Posterior vena cava (tissue), 2 donors: ENCODE measurements at regions not wholly inside any gene's neighbourhood (a gene's known extent, or its start where the extent isn't known, plus 50 kb on each side); places are given as distances from the start of the nearest gene placed in this dataset.

Source experiments
- DNase-seq: peaks from one replicate; pipeline ENCODE4 v3.0.0-alpha.2; 2020; ENCODE audit warnings: low spot score
- intact Hi-C, 2 donors: fragments of 100-400 bp; cut with DNase I; formaldehyde crosslinking; loops; one replicate each; pipeline versions ENCODE4 v1.14.1 to v1.14.2; 2022 to 2023
- donor health status: DM: yes; HTN: yes; CAD: no.
- donor health status: DM: yes; HTN: yes; CAD: no.

- intact Hi-C loops = no loop called here
- no peak for DNase-seq
Observed at GRCh38 chr10:4698075-4698474, 127.9 kb upstream of the AKR1E2 start.

GRCh38 chr10:4696186-4696585, 129.8 kb upstream of the AKR1E2 start:
- DNase-seq = no peak
- intact Hi-C loops = no loop called here

- DNase-seq = no peak
- intact Hi-C loops = no loop called here
Observed at GRCh38 chr10:4693967-4694366, 132.0 kb upstream of the AKR1E2 start.

- intact Hi-C loops = no loop called here
- no peak for DNase-seq
Observed at GRCh38 chr10:4692206-4692605, 133.8 kb upstream of the AKR1E2 start.

- DNase-seq = no peak
- intact Hi-C loops = no loop called here
Observed at GRCh38 chr10:4691776-4692175, 134.2 kb upstream of the AKR1E2 start.

GRCh38 chr10:4691301-4691700, 134.7 kb upstream of the AKR1E2 start:
- intact Hi-C loops = no loop called here
- no peak for DNase-seq

GRCh38 chr10:4688601-4689000, 137.4 kb upstream of the AKR1E2 start:
- DNase-seq = no peak
- intact Hi-C loops = no loop called here

GRCh38 chr10:4688168-4688567, 137.8 kb upstream of the AKR1E2 start:
- DNase-seq = no peak
- intact Hi-C loops = no loop called here

- intact Hi-C loops = no loop called here
- DNase-seq = no peak
Observed at GRCh38 chr10:4687397-4687796, 138.6 kb upstream of the AKR1E2 start.

GRCh38 chr10:4686644-4686996, 139.4 kb upstream of the AKR1E2 start:
- intact Hi-C loops = no loop called here
- DNase-seq = no peak

- intact Hi-C loops = no loop called here
- no peak for DNase-seq
Observed at GRCh38 chr10:4685904-4686643, 139.9 kb upstream of the AKR1E2 start.

- intact Hi-C loops = no loop called here
- DNase-seq = no peak
Observed at GRCh38 chr10:4685491-4685890, 140.5 kb upstream of the AKR1E2 start.

- DNase-seq = no peak
- intact Hi-C loops = no loop called here
Observed at GRCh38 chr10:4684434-4684833, 141.6 kb upstream of the AKR1E2 start.

GRCh38 chr10:4683838-4684237, 142.2 kb upstream of the AKR1E2 start:
- DNase-seq = no peak
- intact Hi-C loops = no loop called here

GRCh38 chr10:4683137-4683536, 142.9 kb upstream of the AKR1E2 start:
- DNase-seq = no peak
- intact Hi-C loops = no loop called here

- intact Hi-C loops = loop anchor here in 1 of 2 donors (10.0 kb wide), 1 partner anchor 86 kb away; no protein-coding TSS in a partner anchor
- DNase-seq = no peak
Observed at GRCh38 chr10:4678951-4679671, 146.9 kb upstream of the AKR1E2 start.

GRCh38 chr10:4678023-4678950, 147.7 kb upstream of the AKR1E2 start:
- intact Hi-C loops = loop anchor here in 1 of 2 donors (10.0 kb wide), 1 partner anchor 87 kb away; no protein-coding TSS in a partner anchor
- DNase-seq = no peak

- intact Hi-C loops = loop anchor here in 1 of 2 donors (10.0 kb wide), 1 partner anchor 87 kb away; no protein-coding TSS in a partner anchor
- no peak for DNase-seq
Observed at GRCh38 chr10:4677296-4678021, 148.5 kb upstream of the AKR1E2 start.

- intact Hi-C loops = loop anchor here in 1 of 2 donors (10.0 kb wide), 1 partner anchor 88 kb away; no protein-coding TSS in a partner anchor
- DNase-seq = no peak
Observed at GRCh38 chr10:4676566-4676965, 149.4 kb upstream of the AKR1E2 start.
